K562 (cell line): ENCODE measurements at regions not wholly inside any gene's neighbourhood (a gene's known extent, or its start where the extent isn't known, plus 50 kb on each side); places are given as distances from the start of the nearest gene placed in this dataset.

Experiments
- GABPB1 ChIP-seq: sonication (generic); formaldehyde crosslinking; IDR thresholded peaks from 2 replicates; pipeline ENCODE4 v1.8.0; 2022; ENCODE audit warnings: mild to moderate bottlenecking, missing genetic modification reagents
- GATAD2B ChIP-seq: fragments of 450-650 bp; IDR thresholded peaks from 2 replicates; pipeline ENCODE4 v1.6.1; 2017; ENCODE audit warnings: mild to moderate bottlenecking, borderline replicate concordance
- GTF2A2 ChIP-seq: IDR thresholded peaks from 2 replicates; pipeline ENCODE4 v1.6.1; 2016; ENCODE audit warnings: mild to moderate bottlenecking, missing genetic modification characterization, missing compliant biosample characterization
- HNRNPLL ChIP-seq: fragments of 200-400 bp; formaldehyde crosslinking; IDR thresholded peaks from 2 replicates; pipeline ENCODE4 v1.6.1; 2017; ENCODE audit warnings: low read length, low read depth, mild to moderate bottlenecking; ENCODE audit not compliant: poor library complexity, severe bottlenecking
- KAT7 ChIP-seq: sonication (generic); formaldehyde crosslinking; IDR thresholded peaks from 2 replicates; pipeline ENCODE4 v1.8.0; 2022; ENCODE audit warnings: missing genetic modification reagents, mild to moderate bottlenecking, borderline replicate concordance
- MAFF ChIP-seq: IDR thresholded peaks from 2 replicates; pipeline ENCODE4 v1.6.1; 2012; ENCODE audit warnings: low read length, improper control_type of control experiment
- MAFG ChIP-seq: fragments of 450-650 bp; conservative IDR thresholded peaks from 2 replicates; pipeline ENCODE4 v1.6.1; 2016; ENCODE audit warnings: missing genetic modification characterization, missing compliant biosample characterization
- MAFK ChIP-seq: IDR thresholded peaks from 2 replicates; pipeline ENCODE4 v1.6.1; 2011; ENCODE audit warnings: low read length, improper control_type of control experiment
- NFE2 ChIP-seq: IDR thresholded peaks from 2 replicates; pipeline ENCODE4 v1.6.1; 2014; ENCODE audit warnings: antibody characterized with exemption, low read depth
- NR2C1 ChIP-seq, 2 experiments: fragments of 450-650 bp; IDR thresholded peaks; 2 replicates each; pipeline ENCODE4 v1.6.1; 2017; ENCODE audit warnings: mild to moderate bottlenecking in 2 of 2, antibody characterized with exemption in 1 of 2, inconsistent platforms in 1 of 2, missing compliant biosample characterization in 1 of 2, missing genetic modification characterization in 1 of 2
- SIRT6 ChIP-seq: IDR thresholded peaks from one replicate; pipeline ENCODE4 v1.6.1; 2012; ENCODE audit warnings: low read depth, mild to moderate bottlenecking, control low read depth, inconsistent platforms, low read length, moderate library complexity
- SMARCA4 ChIP-seq: fragments of 450-650 bp; IDR thresholded peaks from 2 replicates; pipeline ENCODE4 v1.6.1; 2016
- ZNF212 ChIP-seq: fragments of 450-650 bp; formaldehyde crosslinking; IDR thresholded peaks from 2 replicates; pipeline ENCODE4 v1.4.0; 2020; ENCODE audit warnings: mild to moderate bottlenecking
- TF ChIP-seq, protein P1 (sequence below): fragments of 450-650 bp; IDR thresholded peaks from 2 replicates; pipeline ENCODE4 v1.6.1; 2016; ENCODE audit warnings: mild to moderate bottlenecking, moderate library complexity
- TF ChIP-seq, protein P2 (sequence below): fragments of 250-450 bp; sonication (Bioruptor Pico); IDR thresholded peaks from 2 replicates; pipeline ENCODE4 v1.8.0; 2022; ENCODE audit warnings: moderate library complexity, mild to moderate bottlenecking, inconsistent platforms
- TF ChIP-seq, protein P3 (sequence below): fragments of 450-650 bp; conservative IDR thresholded peaks from 2 replicates; pipeline ENCODE4 v1.6.1; 2016; ENCODE audit warnings: missing genetic modification characterization, low read depth, mild to moderate bottlenecking, control low read depth, missing compliant biosample characterization

DNA sequence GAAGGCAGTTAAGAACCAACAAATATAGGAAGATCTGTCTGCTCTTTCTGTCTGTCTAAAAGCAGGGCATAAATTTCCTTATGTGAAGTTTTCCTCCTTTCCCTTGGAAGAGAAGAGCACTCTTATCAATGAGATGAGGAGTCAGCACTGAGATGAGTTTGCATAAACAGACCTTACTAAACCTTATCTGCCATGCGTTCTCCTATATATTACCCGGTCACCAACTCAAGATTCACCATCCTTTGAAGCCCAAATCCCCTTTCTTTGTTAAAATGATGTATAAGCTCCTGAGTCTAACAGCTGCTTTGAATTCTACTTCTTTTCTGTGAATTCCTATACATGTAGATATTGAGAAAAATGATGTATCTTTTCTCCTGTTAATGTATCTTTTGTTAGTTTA, 65.5 kb upstream of the FHL2 start (continued):
- TF ChIP-seq, protein P1, sequence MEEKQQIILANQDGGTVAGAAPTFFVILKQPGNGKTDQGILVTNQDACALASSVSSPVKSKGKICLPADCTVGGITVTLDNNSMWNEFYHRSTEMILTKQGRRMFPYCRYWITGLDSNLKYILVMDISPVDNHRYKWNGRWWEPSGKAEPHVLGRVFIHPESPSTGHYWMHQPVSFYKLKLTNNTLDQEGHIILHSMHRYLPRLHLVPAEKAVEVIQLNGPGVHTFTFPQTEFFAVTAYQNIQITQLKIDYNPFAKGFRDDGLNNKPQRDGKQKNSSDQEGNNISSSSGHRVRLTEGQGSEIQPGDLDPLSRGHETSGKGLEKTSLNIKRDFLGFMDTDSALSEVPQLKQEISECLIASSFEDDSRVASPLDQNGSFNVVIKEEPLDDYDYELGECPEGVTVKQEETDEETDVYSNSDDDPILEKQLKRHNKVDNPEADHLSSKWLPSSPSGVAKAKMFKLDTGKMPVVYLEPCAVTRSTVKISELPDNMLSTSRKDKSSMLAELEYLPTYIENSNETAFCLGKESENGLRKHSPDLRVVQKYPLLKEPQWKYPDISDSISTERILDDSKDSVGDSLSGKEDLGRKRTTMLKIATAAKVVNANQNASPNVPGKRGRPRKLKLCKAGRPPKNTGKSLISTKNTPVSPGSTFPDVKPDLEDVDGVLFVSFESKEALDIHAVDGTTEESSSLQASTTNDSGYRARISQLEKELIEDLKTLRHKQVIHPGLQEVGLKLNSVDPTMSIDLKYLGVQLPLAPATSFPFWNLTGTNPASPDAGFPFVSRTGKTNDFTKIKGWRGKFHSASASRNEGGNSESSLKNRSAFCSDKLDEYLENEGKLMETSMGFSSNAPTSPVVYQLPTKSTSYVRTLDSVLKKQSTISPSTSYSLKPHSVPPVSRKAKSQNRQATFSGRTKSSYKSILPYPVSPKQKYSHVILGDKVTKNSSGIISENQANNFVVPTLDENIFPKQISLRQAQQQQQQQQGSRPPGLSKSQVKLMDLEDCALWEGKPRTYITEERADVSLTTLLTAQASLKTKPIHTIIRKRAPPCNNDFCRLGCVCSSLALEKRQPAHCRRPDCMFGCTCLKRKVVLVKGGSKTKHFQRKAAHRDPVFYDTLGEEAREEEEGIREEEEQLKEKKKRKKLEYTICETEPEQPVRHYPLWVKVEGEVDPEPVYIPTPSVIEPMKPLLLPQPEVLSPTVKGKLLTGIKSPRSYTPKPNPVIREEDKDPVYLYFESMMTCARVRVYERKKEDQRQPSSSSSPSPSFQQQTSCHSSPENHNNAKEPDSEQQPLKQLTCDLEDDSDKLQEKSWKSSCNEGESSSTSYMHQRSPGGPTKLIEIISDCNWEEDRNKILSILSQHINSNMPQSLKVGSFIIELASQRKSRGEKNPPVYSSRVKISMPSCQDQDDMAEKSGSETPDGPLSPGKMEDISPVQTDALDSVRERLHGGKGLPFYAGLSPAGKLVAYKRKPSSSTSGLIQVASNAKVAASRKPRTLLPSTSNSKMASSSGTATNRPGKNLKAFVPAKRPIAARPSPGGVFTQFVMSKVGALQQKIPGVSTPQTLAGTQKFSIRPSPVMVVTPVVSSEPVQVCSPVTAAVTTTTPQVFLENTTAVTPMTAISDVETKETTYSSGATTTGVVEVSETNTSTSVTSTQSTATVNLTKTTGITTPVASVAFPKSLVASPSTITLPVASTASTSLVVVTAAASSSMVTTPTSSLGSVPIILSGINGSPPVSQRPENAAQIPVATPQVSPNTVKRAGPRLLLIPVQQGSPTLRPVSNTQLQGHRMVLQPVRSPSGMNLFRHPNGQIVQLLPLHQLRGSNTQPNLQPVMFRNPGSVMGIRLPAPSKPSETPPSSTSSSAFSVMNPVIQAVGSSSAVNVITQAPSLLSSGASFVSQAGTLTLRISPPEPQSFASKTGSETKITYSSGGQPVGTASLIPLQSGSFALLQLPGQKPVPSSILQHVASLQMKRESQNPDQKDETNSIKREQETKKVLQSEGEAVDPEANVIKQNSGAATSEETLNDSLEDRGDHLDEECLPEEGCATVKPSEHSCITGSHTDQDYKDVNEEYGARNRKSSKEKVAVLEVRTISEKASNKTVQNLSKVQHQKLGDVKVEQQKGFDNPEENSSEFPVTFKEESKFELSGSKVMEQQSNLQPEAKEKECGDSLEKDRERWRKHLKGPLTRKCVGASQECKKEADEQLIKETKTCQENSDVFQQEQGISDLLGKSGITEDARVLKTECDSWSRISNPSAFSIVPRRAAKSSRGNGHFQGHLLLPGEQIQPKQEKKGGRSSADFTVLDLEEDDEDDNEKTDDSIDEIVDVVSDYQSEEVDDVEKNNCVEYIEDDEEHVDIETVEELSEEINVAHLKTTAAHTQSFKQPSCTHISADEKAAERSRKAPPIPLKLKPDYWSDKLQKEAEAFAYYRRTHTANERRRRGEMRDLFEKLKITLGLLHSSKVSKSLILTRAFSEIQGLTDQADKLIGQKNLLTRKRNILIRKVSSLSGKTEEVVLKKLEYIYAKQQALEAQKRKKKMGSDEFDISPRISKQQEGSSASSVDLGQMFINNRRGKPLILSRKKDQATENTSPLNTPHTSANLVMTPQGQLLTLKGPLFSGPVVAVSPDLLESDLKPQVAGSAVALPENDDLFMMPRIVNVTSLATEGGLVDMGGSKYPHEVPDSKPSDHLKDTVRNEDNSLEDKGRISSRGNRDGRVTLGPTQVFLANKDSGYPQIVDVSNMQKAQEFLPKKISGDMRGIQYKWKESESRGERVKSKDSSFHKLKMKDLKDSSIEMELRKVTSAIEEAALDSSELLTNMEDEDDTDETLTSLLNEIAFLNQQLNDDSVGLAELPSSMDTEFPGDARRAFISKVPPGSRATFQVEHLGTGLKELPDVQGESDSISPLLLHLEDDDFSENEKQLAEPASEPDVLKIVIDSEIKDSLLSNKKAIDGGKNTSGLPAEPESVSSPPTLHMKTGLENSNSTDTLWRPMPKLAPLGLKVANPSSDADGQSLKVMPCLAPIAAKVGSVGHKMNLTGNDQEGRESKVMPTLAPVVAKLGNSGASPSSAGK = peak; percentile 63
- TF ChIP-seq GTF2A2 (no peak), GABPB1 (CRISPR knock-in tag) (no peak), ZNF212 (CRISPR knock-in tag) (no peak), MAFF (peak; percentile 67), MAFK (peak; percentile 56; the same call in 1 of the 2 replicates), SMARCA4 (peak; percentile 77), MAFG (tag) (peak; percentile 85), GATAD2B (0 out of 2 replicates have a peak, but pooled peaks have one; percentile 56), NFE2 (peak; percentile 87), SIRT6 (no peak), KAT7 (no peak), NR2C1 (IDR thresholded peaks at IDR 0.05) (no peak), NR2C1 (tag; IDR thresholded peaks at IDR 0.05) (no peak), HNRNPLL (no peak)
- TF ChIP-seq, protein P2, sequence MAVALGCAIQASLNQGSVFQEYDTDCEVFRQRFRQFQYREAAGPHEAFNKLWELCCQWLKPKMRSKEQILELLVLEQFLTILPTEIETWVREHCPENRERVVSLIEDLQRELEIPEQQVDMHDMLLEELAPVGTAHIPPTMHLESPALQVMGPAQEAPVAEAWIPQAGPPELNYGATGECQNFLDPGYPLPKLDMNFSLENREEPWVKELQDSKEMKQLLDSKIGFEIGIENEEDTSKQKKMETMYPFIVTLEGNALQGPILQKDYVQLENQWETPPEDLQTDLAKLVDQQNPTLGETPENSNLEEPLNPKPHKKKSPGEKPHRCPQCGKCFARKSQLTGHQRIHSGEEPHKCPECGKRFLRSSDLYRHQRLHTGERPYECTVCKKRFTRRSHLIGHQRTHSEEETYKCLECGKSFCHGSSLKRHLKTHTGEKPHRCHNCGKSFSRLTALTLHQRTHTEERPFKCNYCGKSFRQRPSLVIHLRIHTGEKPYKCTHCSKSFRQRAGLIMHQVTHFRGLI (CRISPR knock-in tag) = no peak
- TF ChIP-seq, protein P3, sequence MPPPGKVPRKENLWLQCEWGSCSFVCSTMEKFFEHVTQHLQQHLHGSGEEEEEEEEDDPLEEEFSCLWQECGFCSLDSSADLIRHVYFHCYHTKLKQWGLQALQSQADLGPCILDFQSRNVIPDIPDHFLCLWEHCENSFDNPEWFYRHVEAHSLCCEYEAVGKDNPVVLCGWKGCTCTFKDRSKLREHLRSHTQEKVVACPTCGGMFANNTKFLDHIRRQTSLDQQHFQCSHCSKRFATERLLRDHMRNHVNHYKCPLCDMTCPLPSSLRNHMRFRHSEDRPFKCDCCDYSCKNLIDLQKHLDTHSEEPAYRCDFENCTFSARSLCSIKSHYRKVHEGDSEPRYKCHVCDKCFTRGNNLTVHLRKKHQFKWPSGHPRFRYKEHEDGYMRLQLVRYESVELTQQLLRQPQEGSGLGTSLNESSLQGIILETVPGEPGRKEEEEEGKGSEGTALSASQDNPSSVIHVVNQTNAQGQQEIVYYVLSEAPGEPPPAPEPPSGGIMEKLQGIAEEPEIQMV (tag) = no peak
